22Rv1 (cell line): ENCODE measurements at regions not wholly inside any gene's neighbourhood (a gene's known extent, or its start where the extent isn't known, plus 50 kb on each side); places are given as distances from the start of the nearest gene placed in this dataset.

Experiments
- H3K27ac ChIP-seq: fragments of 450-650 bp; 2 replicates; pipeline ENCODE4 v1.5.1; 2017
- CTCF ChIP-seq: fragments of 450-650 bp; IDR thresholded peaks from 2 replicates; pipeline ENCODE4 v1.5.1; 2017; ENCODE audit warnings: mild to moderate bottlenecking
- ZFX ChIP-seq: fragments of 450-650 bp; IDR thresholded peaks from 2 replicates; pipeline ENCODE4 v1.6.1; 2017; ENCODE audit warnings: antibody characterized with exemption, borderline replicate concordance

- H3K27ac ChIP-seq, result no peak overlapping the region
These were observed 215.1 kb upstream of the SFRP2 start for GRCh38 chr4:154004016-154004415.

GRCh38 chr4:154003378-154003777, 214.5 kb upstream of the SFRP2 start:
- TF ChIP-seq ZFX (no peak), CTCF (no peak)

More at GRCh38 chr4:154004016-154004415, 215.1 kb upstream of the SFRP2 start:
- no peak for TF ChIP-seq ZFX

GRCh38 chr4:154001193-154001592, 212.3 kb upstream of the SFRP2 start:
- TF ChIP-seq CTCF, result no peak
- no peak for TF ChIP-seq ZFX
- no peak overlapping the region for H3K27ac ChIP-seq

More at GRCh38 chr4:154003378-154003777, 214.5 kb upstream of the SFRP2 start:
- H3K27ac ChIP-seq, result no peak overlapping the region

- TF ChIP-seq ZFX, result no peak
- TF ChIP-seq CTCF, result no peak
- H3K27ac ChIP-seq, result no peak overlapping the region
These were observed 208.6 kb upstream of the SFRP2 start for GRCh38 chr4:153997516-153997915.

- TF ChIP-seq CTCF (no peak), ZFX (no peak)
- H3K27ac ChIP-seq, result no peak overlapping the region
These were observed 200.6 kb upstream of the SFRP2 start for GRCh38 chr4:153989505-153989904.

- TF ChIP-seq CTCF, result no peak
- TF ChIP-seq ZFX, result no peak
- no peak overlapping the region for H3K27ac ChIP-seq
These were observed 199.8 kb upstream of the SFRP2 start for GRCh38 chr4:153988492-153989363.

GRCh38 chr4:153987291-153987690, 198.4 kb upstream of the SFRP2 start:
- TF ChIP-seq CTCF (no peak), ZFX (no peak)
- no peak overlapping the region for H3K27ac ChIP-seq
